OCI-LY1 (cell line): ENCODE measurements at regions not wholly inside any gene's neighbourhood (a gene's known extent, or its start where the extent isn't known, plus 50 kb on each side); places are given as distances from the start of the nearest gene placed in this dataset.

Experiments used
- EZH2 ChIP-seq: fragments of 200-600 bp; sonication (generic), shearing (Covaris generic); IDR thresholded peaks from 2 replicates; pipeline ENCODE4 v1.8.0; 2017; ENCODE audit warnings: borderline replicate concordance, mixed run types, mild to moderate bottlenecking, antibody characterized with exemption, low read length, moderate library complexity, mixed read lengths
- TF ChIP-seq, protein P1 (sequence below): fragments of 200-600 bp; sonication (generic), shearing (Covaris generic); IDR thresholded peaks from 2 replicates; pipeline ENCODE4 v1.5.1; 2017; ENCODE audit warnings: mild to moderate bottlenecking, antibody characterized with exemption, low read length, moderate library complexity, mixed read lengths

GRCh38 chr13:30367296-30367695, 55.0 kb upstream of the UBE2L5 start:
- TF ChIP-seq, protein P1, sequence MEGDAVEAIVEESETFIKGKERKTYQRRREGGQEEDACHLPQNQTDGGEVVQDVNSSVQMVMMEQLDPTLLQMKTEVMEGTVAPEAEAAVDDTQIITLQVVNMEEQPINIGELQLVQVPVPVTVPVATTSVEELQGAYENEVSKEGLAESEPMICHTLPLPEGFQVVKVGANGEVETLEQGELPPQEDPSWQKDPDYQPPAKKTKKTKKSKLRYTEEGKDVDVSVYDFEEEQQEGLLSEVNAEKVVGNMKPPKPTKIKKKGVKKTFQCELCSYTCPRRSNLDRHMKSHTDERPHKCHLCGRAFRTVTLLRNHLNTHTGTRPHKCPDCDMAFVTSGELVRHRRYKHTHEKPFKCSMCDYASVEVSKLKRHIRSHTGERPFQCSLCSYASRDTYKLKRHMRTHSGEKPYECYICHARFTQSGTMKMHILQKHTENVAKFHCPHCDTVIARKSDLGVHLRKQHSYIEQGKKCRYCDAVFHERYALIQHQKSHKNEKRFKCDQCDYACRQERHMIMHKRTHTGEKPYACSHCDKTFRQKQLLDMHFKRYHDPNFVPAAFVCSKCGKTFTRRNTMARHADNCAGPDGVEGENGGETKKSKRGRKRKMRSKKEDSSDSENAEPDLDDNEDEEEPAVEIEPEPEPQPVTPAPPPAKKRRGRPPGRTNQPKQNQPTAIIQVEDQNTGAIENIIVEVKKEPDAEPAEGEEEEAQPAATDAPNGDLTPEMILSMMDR = no peak
- TF ChIP-seq EZH2 = no peak
